ENCODE measurements at regions not wholly inside any gene's neighbourhood (a gene's known extent, or its start where the extent isn't known, plus 50 kb on each side); places are given as distances from the start of the nearest gene placed in this dataset.

DNA sequence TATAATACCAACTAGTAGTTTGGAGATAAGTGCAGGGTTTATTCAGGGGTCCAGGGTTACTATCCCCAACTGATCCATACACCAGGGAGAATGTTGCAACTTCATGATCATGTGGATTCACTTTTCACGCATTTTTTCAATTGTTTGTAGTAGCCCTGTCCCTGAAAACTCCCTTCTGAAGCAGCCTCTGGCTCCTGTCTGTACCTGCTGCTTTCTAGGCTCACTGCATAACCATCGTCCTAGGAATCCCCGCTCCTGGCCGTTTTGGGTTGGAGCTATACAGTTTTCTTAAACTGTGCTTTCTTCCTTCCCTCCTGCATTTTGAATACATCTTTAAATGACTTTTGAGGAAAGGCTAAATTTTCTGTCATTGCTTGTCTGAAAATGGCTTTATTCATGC, 154.1 kb downstream of the SDHAF3 start:
- TF ChIP-seq EP300 (IDR thresholded peaks at IDR 0.05; ENCODE audit: borderline replicate concordance): no peak
- no peak for TF ChIP-seq NFIC (IDR thresholded peaks at IDR 0.05)
- TF ChIP-seq FOXM1 (IDR thresholded peaks at IDR 0.05; ENCODE audit: borderline replicate concordance, low read depth): no peak
